Activated CD8-positive, alpha-beta memory T cell treated with anti-CD3 and anti-CD28 coated beads for 36 hours (primary cell): ENCODE measurements at regions not wholly inside any gene's neighbourhood (a gene's known extent, or its start where the extent isn't known, plus 50 kb on each side); places are given as distances from the start of the nearest gene placed in this dataset.

Experiments
- CTCF ChIA-PET: fragments of 350-600 bp; sonication (Branson Sonifier 250); formaldehyde crosslinking; loops from one replicate; lab custom pipeline; 2021; ENCODE audit warnings: antibody characterized with exemption; lab: Charles Lee
- POLR2A ChIA-PET: fragments of 350-600 bp; sonication (Branson Sonifier 250); formaldehyde crosslinking; loops from one replicate; lab custom pipeline; 2021; ENCODE audit warnings: antibody characterized with exemption; lab: Charles Lee

DNA sequence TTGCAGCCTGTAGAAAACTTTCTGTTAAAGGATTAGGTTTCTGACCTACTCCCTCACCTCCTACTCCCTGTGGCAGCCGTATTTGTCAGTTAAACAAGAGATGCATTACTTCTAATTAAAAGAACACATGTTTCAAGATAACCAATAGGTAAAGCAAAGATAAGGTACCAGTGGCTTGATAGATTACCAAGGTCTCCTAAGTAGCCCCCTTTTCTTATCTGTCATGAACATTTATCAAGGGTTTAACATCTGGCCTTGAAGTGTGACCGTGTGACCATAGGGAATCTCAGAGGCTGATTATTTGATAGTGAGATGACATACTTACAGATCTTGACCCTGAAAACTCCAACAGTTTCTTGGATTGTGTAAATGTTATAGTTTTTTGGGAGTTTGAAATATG is 764.0 kb upstream of the EDIL3 start:
- ChIA-PET CTCF (no interaction called here), POLR2A (no interaction called here)

DNA sequence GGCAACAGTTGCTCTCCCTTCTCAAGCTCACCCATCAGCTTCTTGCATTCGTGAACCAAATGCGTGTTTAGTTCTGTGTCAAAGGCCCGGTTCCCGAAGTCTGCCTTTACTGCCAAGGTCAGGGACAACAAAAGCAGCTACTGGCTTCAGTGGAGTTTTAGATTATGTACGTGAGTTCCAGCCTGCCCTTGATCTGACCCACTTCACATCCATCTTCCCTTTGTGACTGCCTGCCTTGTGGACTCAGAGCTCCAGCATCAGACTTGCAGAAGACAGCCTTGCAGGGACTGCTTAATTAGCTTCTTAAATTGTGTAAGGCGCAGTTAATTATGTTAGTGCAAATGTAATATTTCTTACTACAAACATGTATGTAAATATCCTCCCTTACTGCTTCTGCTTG is 774.7 kb upstream of the EDIL3 start:
- ChIA-PET POLR2A (no interaction called here), CTCF (interaction anchor here (0.5 kb wide), 1 partner anchor 1846 kb away, joined by 3 read pairs; no protein-coding TSS in a partner anchor)

DNA sequence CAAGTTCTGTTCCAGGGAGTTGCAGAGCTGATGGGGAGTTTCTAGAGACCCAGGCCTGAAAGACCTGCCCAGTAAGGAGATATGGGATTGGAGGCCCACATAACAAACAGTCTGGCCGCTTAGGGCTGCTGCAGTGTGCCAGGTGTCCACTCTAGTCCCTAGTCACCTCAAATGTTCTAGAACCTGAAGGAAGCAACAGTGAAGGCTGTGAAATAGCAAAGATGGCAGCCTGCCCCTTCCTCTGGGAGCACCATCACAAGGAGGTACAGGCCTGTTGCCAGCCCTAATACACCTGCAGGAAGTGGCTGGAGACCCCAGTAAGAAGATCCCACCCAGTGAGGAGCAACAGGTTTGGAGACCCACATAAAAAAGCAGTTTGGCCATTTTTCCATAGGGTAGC is 783.8 kb upstream of the EDIL3 start:
- ChIA-PET CTCF (no interaction called here), POLR2A (no interaction called here)

DNA sequence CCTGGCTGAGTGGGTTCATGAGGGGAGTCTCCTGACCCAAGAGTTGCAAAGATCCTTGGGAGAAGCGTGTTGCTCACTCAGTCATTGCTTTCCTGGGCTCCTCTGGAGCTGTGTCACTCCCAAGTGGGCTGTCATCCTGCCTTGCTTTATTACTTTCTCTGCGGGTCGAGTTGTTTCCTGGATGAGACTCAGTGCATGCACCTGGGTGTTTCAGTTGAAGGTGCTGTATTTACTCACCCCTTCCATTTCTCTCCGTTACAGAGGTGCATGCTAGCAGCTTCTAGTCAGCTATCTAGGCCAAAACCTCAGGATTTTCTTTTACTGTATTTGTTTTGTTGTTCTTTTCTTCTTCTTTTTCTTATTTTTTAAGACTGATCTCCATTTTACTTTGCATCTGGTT is 785.5 kb upstream of the EDIL3 start:
- ChIA-PET POLR2A (no interaction called here), CTCF (no interaction called here)

DNA sequence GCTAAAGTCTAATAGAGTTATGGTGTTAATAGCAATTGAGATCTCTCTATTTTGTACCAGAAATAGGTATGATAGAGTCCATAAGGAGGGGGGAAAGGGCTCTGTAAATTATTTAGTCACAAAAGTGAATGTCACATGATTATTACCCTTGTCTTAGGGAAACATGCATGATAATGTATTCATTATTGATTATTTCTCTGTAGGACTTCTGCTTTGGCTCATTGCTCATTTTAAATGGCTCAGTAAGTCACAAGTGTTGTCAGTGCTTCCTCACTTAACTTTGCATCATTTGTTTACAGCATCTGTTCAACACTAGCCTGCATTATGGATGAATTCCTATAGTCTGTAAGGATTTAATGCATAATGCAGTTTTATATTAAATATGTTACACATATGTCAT is 788.8 kb upstream of the EDIL3 start:
- POLR2A ChIA-PET, result no interaction called here
- CTCF ChIA-PET, result no interaction called here

DNA sequence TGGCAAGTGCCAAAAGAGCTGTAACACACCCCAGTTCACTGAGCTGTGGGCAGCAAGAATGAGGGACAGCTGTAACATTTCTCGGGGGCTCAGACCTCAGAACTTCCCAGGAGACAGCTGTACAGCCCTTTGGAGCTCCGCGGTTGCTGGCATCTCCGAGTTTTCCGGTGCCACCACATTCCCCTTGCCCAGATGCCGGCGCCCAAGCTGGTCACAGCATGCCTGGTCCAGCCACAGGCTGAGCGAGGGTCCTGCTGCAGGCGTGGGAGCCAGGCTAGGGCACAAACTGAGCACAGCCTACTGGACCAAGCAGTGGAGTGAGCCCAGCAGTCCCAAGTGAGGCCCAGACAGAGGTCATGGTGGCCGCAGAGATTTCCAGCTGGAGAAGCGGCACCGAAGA is 797.7 kb upstream of the EDIL3 start:
- POLR2A ChIA-PET, result no interaction called here
- CTCF ChIA-PET, result no interaction called here

DNA sequence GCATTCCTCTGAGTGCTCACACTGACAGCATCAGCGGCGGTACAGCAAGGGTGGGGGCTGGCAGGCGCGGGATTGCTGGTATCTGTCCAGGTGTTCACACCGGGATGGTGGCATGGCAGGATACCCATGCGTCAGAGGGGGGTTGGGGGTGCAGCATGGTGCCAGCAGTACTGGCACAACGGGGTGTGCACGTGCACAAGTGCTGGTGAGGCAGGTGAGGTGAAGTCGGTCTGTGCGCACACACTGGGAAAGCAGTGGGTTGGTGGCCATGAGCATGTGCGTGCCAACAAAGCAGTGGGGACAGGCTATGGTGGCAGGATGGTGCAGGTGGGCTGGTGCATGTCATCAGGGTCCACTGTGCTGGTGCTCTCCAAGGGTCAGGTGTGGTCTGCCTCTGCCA is 819.6 kb upstream of the EDIL3 start:
- ChIA-PET POLR2A (no interaction called here), CTCF (no interaction called here)

DNA sequence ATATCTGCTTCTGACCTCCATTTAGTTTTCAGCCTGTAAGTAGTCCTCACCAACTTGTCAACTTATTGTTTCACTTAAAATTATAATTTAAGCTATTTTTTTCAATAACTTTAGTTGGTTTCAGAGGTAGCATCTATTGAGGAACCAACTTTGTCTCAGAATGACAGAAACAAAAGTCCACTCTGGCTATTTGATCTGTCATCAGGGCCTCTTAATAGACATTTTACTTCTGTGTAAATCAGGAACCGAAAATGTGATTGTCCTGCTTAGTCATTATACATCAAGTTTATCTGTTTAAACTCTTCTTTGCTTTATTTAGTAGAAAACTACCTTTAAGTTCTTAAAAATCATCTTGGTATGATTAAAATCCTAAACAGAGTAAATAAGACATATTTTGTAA is 820.8 kb upstream of the EDIL3 start:
- CTCF ChIA-PET, result no interaction called here
- POLR2A ChIA-PET, result no interaction called here

DNA sequence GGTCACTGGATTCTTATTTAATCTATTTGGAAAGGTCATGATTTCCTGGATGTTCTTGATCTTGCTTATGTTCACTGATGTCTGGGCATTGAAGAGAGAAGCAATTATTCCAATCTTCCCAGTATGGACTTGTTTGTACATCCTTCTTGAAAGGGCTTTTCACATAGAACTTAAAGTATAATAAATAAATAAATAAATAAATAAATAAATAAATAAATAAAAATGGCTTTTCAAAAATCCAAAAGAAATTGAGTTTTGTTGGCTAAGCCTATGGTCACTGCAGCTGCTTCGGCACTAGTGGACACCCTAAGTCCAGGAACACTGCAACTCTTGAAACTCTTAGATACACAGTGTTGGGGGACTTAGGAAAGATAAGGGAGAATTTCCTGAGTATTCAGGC is 840.7 kb upstream of the EDIL3 start:
- CTCF ChIA-PET, result no interaction called here
- POLR2A ChIA-PET, result no interaction called here

DNA sequence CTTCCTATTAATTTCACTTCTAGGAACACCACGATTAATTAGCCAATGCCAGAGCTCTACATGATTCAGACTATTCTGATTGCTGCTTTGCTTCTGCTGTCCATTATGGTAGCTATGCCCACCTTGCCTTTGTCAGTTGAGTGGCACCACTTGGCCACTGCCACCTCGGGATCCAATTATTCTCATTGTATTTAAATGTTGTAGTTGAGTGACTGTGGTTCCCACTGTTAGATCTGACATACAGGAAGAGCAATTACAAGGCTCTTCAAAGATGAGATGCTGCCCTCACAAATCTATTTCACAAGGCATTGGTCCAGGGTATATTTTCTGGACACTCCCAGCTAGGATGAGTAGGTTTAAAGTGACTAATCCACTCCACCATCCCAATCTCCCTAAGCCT is 864.5 kb upstream of the EDIL3 start:
- POLR2A ChIA-PET, result no interaction called here

DNA sequence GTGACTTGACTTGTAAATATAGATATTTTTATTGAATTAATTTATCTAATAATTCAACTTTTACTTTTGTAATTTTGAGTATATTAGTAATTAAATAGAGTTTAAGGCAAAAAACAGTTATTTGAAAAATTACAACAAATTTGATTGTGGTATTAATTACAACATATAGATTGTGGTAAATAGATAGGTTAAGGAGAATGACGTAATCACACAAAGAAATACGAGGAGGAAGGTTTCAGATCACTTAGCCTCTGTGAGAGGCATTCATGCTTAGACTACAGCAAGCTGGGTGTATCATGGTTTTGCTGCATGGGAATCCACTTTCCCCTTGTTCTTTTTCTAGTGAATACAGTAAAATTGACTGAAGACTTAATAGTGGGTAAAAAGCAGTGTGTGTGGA is 878.4 kb upstream of the EDIL3 start:
- ChIA-PET CTCF (no interaction called here), POLR2A (no interaction called here)

More for the DNA sequence above, 864.5 kb upstream of the EDIL3 start:
- CTCF ChIA-PET, result no interaction called here

DNA sequence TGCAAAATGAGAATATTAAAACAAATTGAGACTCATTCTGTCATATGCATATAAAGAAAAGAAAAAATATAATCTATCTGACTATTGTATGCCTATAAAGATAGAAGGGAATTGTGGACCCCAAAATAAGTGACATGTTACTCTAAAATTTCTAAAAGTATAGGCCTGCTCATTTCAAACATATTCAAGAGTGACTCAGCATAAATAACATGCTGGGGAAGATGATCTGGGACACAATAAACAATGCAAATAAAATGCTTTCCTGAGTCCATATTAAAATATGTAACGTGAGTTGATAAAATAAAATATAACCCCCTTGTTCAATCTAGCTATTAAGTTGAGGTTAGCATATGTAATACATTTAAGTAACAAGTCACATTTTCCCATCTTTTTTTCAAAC is 882.0 kb upstream of the EDIL3 start:
- POLR2A ChIA-PET, result no interaction called here
- CTCF ChIA-PET, result no interaction called here

DNA sequence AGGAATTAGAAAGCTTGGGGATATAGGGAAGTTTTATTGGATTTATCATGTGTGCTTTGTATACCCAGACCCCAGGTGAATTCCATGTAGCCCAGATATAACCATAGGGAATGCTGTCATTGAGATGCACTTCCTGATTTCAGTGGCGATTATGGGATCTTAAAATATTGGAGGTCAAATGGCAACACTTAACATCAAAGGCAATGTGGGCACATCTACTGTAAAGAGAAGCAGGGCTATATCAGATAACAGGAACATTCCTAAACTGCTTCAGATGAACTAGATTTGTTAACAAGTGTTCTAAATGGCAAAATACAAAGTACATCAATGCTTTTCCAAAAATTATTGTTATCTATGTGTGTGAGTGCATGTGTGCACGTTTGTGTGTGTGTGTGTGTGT is 883.5 kb upstream of the EDIL3 start:
- CTCF ChIA-PET, result no interaction called here
- POLR2A ChIA-PET, result no interaction called here

DNA sequence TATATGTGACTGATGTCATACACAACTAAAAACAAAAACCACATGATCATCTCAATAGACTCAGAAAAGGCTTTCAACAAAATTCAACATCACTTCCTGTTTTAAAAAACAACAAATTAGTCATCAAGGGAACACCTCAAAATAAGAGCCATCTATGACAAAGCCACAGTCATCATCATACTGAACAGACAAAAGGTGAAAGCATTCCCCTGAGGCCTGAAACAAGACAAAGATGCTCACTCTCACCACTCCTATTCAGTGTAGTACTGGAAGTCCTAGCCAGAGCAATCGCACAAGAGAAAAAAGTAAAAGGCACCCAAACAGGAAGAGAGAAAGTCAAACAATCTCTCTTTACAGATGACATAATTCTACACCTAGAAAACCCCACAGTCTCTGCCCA is 893.5 kb upstream of the EDIL3 start:
- POLR2A ChIA-PET, result no interaction called here
- CTCF ChIA-PET, result no interaction called here

DNA sequence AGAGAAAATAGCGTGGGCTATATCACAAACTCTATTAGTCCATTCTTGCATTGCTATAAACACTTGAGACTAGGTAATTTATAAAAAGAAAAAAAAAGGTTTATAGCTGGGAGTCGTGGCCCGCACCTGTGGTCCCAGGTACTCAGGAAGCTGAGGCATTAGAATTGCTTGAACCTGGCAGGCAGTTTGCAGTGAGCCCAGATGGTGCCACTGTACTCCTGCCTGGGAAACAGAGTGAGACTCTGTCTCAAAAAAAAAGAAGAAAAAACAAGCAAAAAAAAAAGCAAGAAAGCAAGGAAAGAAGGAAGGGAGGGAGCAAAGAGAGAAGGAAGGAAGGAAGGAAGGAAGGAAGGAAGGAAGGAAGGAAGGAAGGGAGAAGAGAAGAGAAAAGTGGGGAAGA is 904.2 kb upstream of the EDIL3 start:
- ChIA-PET POLR2A (no interaction called here), CTCF (no interaction called here)

DNA sequence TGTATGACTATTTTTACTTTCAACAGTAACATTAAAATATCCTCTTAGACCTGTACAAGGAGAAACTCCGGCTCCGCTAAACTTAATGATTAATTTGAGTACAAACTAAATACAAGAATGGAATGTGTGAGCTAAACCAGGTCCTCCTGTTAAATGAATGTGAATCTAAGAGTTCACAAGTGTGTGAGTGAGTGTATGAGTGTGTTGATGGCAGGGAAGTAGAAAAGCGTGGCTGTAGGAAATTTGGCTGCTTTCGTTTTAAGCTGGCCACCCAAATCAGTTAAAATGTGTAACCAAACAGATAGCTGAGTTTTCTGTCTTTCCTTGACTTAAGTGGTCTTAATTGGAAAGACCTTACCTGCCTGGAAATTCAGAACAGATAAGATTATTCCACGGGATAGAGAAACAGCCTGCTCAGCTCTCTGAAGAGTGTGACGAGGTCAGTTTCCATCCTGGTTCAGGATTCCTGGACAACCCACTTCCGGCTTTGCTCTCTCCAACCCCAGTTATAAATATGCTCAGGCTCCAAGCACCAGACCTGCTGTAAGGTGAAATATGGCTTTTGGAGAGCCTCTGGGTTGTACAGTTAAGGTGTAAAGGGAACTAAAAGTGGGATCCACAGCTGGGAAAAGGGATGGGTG is 908.6 kb upstream of the EDIL3 start:
- ChIA-PET CTCF (no interaction called here), POLR2A (no interaction called here)

DNA sequence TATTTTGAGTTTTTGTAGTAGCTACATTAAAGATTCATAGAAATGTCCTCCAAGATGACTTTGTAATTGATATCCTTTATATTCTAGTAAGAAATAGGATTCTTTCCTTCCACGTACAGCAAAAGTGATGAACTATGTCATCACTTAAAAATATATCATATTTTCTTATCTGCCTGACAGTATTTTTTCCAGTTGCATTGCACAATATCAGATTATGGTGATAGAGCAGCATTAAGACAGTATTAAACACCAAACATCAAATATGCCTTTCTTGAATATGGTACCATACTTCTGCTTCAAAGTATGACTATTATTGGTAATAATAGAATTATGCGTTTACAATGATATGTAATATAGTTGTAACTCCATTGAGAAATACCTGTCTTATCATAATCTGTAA is 919.8 kb upstream of the EDIL3 start:
- POLR2A ChIA-PET, result no interaction called here

DNA sequence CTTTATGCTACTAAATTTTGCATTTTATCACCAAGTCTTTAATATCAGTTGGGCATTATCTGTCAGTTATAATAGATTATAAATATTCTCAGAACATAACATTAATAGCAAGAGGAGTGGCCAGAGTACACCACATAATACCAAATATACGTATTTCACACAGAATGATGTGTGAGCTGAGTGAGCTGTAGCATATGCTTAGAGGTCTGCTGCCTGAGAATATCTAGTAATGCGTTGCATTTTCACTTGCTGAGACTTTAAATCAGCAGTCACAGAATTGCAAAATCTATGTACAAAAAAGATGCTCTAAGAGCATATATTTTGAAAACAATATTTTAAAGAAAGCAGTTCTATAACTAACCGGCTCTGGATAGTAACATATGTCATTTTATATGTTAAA is 921.1 kb upstream of the EDIL3 start:
- CTCF ChIA-PET, result no interaction called here
- POLR2A ChIA-PET, result no interaction called here

More for the DNA sequence above, 919.8 kb upstream of the EDIL3 start:
- CTCF ChIA-PET, result no interaction called here

DNA sequence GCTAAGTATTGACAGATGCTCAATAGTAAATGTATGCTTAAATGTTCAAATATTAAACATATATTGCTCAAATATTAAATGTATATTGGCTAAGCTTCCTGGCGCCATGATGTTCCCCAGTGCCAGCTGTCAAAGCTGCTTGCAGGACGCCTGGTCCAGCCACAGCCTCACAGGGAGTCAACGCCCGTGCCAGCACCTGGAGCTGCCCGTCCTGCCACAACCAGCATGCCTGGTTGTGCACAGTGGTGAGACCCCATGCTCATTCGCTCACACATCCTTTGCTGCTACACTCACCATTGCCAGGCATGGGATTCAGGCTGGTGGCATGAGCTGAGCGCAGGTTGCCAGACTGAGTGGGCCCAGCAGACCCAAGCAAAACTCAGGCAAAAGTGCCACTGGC is 926.9 kb upstream of the EDIL3 start:
- ChIA-PET POLR2A (no interaction called here), CTCF (no interaction called here)

DNA sequence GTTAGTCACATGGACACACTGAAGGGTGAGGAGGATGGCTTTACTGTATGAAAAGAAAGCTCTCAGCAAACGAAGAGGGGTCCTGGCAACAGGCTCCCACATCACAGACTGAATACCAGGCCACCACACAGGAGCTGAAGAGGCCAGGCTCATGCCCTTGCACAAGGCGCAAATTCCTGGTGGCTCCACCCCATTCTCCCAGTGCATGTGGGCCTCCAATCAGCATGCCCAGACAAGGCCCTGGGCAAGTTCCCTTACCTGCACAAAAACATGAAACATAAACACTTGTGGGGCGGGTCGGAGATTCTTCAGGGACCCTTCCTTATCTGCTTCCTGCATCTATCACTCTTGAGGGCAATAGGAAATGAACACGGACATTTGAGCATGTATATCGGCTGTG is 935.8 kb upstream of the EDIL3 start:
- ChIA-PET POLR2A (no interaction called here), CTCF (no interaction called here)

DNA sequence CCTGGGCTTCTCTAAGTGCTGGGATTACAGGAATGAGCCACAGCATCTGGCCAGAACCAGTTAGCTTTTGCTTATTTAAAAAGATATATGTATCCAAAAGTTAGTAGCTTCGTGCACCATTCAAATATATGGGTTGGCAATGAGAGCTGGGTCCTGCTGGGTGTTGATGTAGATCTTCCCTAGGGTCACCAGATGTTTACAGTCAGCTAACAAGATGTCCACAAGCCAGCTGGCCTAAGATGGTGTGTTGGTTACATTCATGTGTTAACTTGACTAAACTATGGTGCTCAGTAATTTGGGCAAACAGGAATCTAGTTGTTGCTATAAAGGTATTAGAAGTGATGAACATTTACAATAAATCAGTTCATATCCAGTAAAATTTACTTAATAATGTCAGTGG is 948.6 kb upstream of the EDIL3 start:
- POLR2A ChIA-PET, result no interaction called here
- CTCF ChIA-PET, result no interaction called here

DNA sequence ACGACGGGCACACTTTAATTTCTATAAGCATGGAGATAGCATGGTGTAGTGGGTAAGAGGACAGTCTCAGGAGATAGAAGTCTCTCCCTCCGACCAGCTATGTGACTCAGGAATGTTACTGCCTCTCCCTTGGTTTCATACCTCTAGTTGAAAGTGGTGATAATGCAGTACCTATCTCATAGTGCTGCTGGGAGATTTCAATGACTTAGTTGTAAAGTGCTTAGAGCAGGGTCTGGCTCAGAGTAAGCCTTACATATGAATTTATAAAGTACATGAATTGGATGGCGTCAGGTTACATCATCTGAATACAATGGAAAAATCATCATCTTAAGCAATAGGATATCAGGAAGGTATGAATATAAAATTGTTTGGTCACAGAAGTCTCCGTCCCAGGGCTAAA is 952.8 kb upstream of the EDIL3 start:
- CTCF ChIA-PET, result no interaction called here

More for the DNA sequence above, 952.8 kb upstream of the EDIL3 start:
- POLR2A ChIA-PET, result no interaction called here
